ENCODE measurements at regions not wholly inside any gene's neighbourhood (a gene's known extent, or its start where the extent isn't known, plus 50 kb on each side); places are given as distances from the start of the nearest gene placed in this dataset.
"Not testable (repeated sequence)": the region's sequence is repeated elsewhere in the genome, so short reads cannot be mapped to it uniquely, and the experiment has no call there.

DNA sequence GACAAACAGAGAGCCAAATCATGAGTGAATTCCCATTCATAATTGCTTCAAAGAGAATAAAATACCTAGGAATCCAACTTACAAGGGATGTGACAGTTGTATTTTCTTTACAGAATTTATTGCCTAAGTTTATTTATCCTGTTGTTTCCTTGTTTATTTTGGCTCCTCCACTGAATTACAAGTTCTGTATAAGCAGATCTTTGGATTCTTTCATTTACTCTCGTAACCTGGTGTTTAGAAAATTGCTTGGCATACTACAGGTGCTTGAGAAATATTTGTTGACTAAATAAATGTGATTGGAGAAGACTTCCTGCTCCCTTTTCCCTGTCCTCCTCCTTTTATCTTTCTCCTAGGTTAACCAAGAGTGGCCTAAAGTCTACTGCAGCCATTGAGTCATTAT, 455.6 kb downstream of the TMEM38B start:
- ChIA-PET CTCF (no interaction called here), POLR2A (no interaction called here)
- DNase-seq = no peak
- no peaks in the 10 kb centered on the region for H3K9me3 Mint-ChIP-seq
- no peak overlapping the region for H3K27ac Mint-ChIP-seq
- no peaks in the 10 kb centered on the region for H3K4me1 Mint-ChIP-seq
- no peaks in the 10 kb centered on the region for H3K27me3 Mint-ChIP-seq
- no peak overlapping the region for H3K4me3 Mint-ChIP-seq
- H3K36me3 Mint-ChIP-seq (ENCODE audit: low read depth) = no peaks in the 10 kb centered on the region

DNA sequence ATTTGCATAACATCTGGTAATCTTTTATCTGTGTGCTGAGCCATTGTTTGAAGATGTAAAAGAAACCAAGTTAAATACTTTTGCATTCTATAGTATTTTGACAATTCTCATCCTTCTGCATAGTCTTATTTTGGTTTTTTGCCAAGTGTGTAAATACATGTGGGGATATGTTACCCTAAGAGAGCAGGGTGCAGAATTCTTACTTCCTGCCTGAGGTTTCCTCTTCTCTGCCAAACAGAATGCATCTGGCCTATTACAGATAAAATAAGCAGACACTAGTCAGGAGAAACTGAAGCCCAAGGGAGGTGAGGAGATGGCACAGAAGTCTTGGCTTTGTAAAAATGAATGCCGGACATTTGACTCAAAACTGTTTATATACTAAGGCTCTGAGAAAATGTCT, 462.1 kb downstream of the TMEM38B start:
- ChIA-PET CTCF (no interaction called here), POLR2A (no interaction called here)
- peaks cover 3% of the 10 kb centered on the region for H3K9me3 Mint-ChIP-seq
- H3K4me1 Mint-ChIP-seq = no peaks in the 10 kb centered on the region
- no peaks in the 10 kb centered on the region for H3K36me3 Mint-ChIP-seq (ENCODE audit: low read depth)
- H3K27me3 Mint-ChIP-seq = no peaks in the 10 kb centered on the region
- DNase-seq = no peak
- H3K4me3 Mint-ChIP-seq = no peak overlapping the region
- no peak overlapping the region for H3K27ac Mint-ChIP-seq

DNA sequence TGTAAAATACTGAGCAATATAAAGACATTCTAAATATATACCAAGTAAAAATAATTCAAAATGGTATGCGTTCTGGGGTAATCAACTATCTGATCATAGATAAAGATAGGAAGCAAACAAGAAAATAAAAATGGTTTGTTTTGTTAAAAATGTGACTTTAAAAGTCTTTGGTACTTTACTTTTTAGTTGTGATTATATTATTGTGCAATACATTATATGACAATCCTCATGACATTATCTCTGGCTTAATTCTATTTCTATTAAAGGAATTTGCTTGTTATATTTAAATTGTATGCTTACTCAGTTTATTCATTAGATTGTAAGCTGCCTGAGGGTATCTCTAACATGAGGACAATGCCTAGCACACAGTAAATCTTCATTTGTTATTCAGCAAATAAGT, 477.9 kb downstream of the TMEM38B start:
- Mint-ChIP-seq H3K27ac (no peak overlapping the region), H3K4me3 (no peak overlapping the region), H3K27me3 (no peaks in the 10 kb centered on the region), H3K4me1 (no peaks in the 10 kb centered on the region), H3K36me3 (ENCODE audit: low read depth) (no peaks in the 10 kb centered on the region), H3K9me3 (peaks cover 2% of the 10 kb centered on the region)
- no peak for DNase-seq
- CTCF ChIA-PET = no interaction called here
- POLR2A ChIA-PET = no interaction called here

- Mint-ChIP-seq H3K4me1 (no peaks in the 10 kb centered on the region), H3K27ac (no peak overlapping the region), H3K36me3 (ENCODE audit: low read depth) (no peaks in the 10 kb centered on the region), H3K9me3 (no peaks in the 10 kb centered on the region), H3K4me3 (no peak overlapping the region), H3K27me3 (no peaks in the 10 kb centered on the region)
- POLR2A ChIA-PET = no interaction called here
- DNase-seq = no peak
- CTCF ChIA-PET = interaction anchor here (0.8 kb wide), 1 partner anchor 1121 kb away, joined by 3 read pairs; no protein-coding TSS in a partner anchor
Observed at GRCh38 chr9:106174346-106174745, 480.0 kb downstream of the TMEM38B start.

DNA sequence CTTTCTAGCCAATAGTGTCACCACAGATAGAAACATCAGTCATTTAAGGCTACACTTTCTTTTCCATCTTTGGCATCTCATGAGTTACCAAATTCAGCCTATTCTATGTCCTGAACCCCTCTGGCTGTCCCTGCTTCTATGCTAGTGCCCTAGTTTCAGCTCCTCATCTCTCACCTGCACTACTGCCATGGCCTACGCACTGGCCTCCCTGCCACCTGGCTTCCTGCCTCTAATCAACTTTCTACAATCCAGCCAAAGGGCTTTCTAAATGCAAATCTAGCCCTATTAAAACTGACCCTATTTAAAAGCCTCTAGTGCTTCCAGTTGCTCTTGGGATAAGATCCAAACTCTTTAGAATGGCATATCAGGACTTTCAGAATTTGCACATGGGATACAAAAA, 482.9 kb downstream of the TMEM38B start:
- POLR2A ChIA-PET = no interaction called here
- no peak for DNase-seq

GRCh38 chr9:106179191-106179590, 484.9 kb downstream of the TMEM38B start:
- H3K4me1 Mint-ChIP-seq = no peaks in the 10 kb centered on the region
- ChIA-PET CTCF (no interaction called here), POLR2A (no interaction called here)
- no peaks in the 10 kb centered on the region for H3K27me3 Mint-ChIP-seq
- H3K27ac Mint-ChIP-seq = no peak overlapping the region
- no peak for DNase-seq
- no peak overlapping the region for H3K4me3 Mint-ChIP-seq
- no peaks in the 10 kb centered on the region for H3K36me3 Mint-ChIP-seq (ENCODE audit: low read depth)
- H3K9me3 Mint-ChIP-seq = no peaks in the 10 kb centered on the region

More for the DNA sequence above, 482.9 kb downstream of the TMEM38B start:
- CTCF ChIA-PET = no interaction called here
- Mint-ChIP-seq H3K4me1 (no peaks in the 10 kb centered on the region), H3K27ac (no peak overlapping the region), H3K4me3 (no peak overlapping the region), H3K27me3 (no peaks in the 10 kb centered on the region), H3K36me3 (ENCODE audit: low read depth) (no peaks in the 10 kb centered on the region), H3K9me3 (no peaks in the 10 kb centered on the region)

DNA sequence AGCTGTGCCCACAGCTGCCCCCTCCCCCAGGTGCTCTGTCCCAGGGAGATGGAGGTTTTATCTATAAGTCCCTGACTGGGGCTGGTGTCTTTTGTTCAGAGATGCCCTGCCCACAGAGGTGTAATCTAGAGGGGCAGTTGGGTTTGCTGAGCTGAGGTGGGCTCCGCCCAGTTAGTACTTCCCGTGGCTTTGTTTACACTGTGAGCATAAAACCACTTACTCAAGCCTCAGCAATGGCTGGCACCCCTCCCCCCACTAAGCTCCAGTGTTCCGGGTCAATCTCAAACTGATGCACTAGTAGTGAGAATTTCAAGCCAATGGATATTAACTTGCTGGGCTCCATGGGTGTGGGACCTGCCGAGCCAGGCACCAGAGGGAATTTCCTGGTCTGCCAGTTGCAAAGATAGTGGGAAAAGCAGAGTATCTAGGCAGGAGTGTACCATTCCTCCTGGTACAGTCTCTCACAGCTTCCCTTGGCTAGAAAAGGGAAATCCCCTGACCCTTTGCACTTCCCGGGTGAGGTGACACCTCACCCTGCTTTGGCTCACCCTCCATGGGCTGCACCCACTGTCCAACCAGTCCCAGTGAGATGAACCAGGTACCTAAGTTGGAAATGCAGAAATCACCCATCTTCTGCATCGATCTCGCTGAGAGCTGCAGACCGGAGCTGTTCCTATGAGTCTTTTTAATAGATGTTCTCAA, 509.6 kb downstream of the TMEM38B start:
- CTCF ChIA-PET; H3K36me3 Mint-ChIP-seq (ENCODE audit: low read depth): not testable (repeated sequence)

GRCh38 chr9:106207298-106207697, 513.0 kb downstream of the TMEM38B start:
- Mint-ChIP-seq H3K9me3 (peaks cover 4% of the 10 kb centered on the region), H3K27me3 (no peaks in the 10 kb centered on the region), H3K4me3 (no peak overlapping the region), H3K4me1 (no peaks in the 10 kb centered on the region), H3K27ac (no peak overlapping the region), H3K36me3 (ENCODE audit: low read depth) (no peaks in the 10 kb centered on the region)
- DNase-seq = no peak
- ChIA-PET POLR2A (no interaction called here), CTCF (no interaction called here)

More for the DNA sequence above, 509.6 kb downstream of the TMEM38B start:
- H3K4me1 Mint-ChIP-seq, H3K27ac Mint-ChIP-seq, H3K4me3 Mint-ChIP-seq, DNase-seq, POLR2A ChIA-PET, H3K9me3 Mint-ChIP-seq, H3K27me3 Mint-ChIP-seq: not testable (repeated sequence)

DNA sequence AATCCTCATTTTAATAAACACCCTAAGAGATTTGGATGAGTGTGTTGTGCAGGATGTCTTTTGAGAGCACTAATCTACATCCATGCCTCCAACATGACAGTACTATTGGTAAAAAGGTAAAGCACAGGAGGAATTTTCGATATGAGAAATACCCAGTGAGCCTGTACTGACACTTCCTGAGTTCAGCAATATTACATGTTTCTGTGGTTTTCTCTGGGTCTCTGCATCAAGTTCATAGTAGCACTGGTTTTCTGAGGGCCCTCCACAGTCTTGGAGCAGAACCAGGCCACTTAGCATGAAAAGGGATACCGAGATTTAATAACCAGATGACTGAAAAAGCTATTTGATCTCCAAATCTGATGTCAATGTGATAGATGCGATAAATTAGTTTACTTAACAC, 524.1 kb downstream of the TMEM38B start:
- Mint-ChIP-seq H3K36me3 (ENCODE audit: low read depth) (no peaks in the 10 kb centered on the region), H3K4me3 (no peak overlapping the region), H3K9me3 (no peaks in the 10 kb centered on the region), H3K27ac (no peak overlapping the region), H3K4me1 (no peaks in the 10 kb centered on the region), H3K27me3 (no peaks in the 10 kb centered on the region)
- DNase-seq = no peak
- POLR2A ChIA-PET = no interaction called here
- CTCF ChIA-PET = no interaction called here

DNA sequence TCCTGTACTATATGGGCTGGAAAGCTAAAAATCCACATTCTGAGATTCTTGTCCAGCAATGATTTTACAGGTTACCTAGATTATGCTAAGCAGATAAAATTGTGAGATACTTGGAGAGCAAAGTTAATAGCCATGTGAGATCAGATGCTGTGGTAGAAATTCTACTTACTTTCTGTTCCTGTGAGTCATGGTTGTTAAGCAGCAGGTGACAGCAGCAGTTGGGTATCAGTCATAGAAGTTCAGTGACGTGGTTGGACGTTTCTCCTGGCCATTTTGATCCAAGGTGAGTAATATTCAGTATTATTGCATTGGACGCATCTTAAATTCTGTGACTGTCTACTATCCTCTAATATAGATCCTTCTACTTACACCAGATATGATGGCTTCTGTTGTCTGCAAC, 524.5 kb downstream of the TMEM38B start:
- CTCF ChIA-PET = no interaction called here
- no peaks in the 10 kb centered on the region for H3K36me3 Mint-ChIP-seq (ENCODE audit: low read depth)
- no peak for DNase-seq
- H3K27me3 Mint-ChIP-seq = no peaks in the 10 kb centered on the region
- H3K4me3 Mint-ChIP-seq = no peak overlapping the region
- no peaks in the 10 kb centered on the region for H3K4me1 Mint-ChIP-seq
- POLR2A ChIA-PET = no interaction called here
- H3K9me3 Mint-ChIP-seq = no peaks in the 10 kb centered on the region
- H3K27ac Mint-ChIP-seq = no peak overlapping the region

DNA sequence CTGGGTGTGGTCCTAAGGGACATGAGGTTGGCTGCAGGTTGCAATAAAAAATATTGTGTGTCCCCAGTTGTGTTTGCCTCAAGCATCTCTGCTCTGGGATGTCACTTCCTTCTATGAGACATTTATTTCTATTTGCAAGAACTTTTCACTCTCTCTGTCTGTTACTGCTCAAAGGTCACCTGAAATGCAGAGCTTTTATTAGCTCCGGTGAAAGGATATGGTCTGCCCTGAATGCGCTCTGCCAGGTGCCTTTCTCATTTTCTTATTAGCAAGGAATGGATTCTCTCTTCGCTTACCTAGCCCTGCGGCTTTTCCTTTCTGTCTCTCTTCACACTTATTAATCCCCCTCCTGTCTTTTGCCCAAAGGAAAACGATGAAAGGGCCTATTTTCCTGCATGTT, 526.1 kb downstream of the TMEM38B start:
- Mint-ChIP-seq H3K4me1 (no peaks in the 10 kb centered on the region), H3K36me3 (ENCODE audit: low read depth) (no peaks in the 10 kb centered on the region), H3K27me3 (no peaks in the 10 kb centered on the region), H3K9me3 (no peaks in the 10 kb centered on the region), H3K4me3 (no peak overlapping the region), H3K27ac (no peak overlapping the region)
- no peak for DNase-seq
- ChIA-PET POLR2A (no interaction called here), CTCF (interaction anchor here (0.7 kb wide), 1 partner anchor 110 kb away, joined by 3 read pairs; no protein-coding TSS in a partner anchor)

DNA sequence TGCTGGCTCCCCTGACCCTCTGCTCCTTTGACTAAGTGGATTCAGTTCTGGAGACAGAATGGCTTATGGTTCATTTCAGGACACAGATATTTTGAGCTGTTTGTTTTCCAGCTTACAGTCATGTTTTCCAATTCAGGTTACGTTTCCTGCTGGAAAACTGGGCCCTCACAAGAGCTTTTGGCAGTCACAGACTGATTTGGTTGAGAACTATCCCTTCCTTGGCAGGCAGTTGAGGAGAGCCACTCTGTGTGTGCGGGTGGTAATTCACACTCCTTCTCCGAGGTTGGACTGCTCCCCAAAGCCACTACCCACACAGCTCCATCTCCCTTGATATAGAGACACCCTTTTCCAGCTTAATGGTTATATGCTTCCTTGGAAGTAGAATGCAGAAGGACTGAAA, 534.5 kb downstream of the TMEM38B start:
- Mint-ChIP-seq H3K4me3 (no peak overlapping the region), H3K36me3 (ENCODE audit: low read depth) (no peaks in the 10 kb centered on the region), H3K27ac (no peak overlapping the region), H3K4me1 (no peaks in the 10 kb centered on the region), H3K9me3 (no peaks in the 10 kb centered on the region), H3K27me3 (no peaks in the 10 kb centered on the region)
- POLR2A ChIA-PET = no interaction called here
- CTCF ChIA-PET = no interaction called here
- DNase-seq = no peak

DNA sequence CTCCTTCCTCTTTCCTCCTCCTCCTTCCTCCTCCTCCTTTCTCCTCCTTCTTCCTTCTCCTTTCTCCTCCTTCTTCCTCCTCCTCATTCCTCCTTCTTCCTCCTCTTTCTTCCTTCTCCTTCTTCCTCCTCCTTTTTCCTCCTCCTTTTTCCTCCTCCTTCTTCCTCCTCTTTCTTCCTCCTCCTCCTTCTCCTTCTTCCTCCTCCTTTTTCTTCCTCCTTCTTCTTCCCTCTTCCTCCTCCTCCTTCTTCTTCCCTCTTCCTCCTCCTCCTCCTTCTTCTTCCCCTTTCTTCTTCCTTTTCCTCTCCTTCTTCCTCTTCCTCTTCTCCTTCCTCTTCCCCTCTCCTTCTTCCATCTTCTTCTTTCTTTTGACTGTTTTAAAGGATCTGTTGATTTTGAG, 538.8 kb downstream of the TMEM38B start:
- Mint-ChIP-seq H3K27ac (no peak overlapping the region), H3K36me3 (ENCODE audit: low read depth) (no peaks in the 10 kb centered on the region), H3K4me3 (no peak overlapping the region), H3K27me3 (no peaks in the 10 kb centered on the region), H3K4me1 (no peaks in the 10 kb centered on the region), H3K9me3 (no peaks in the 10 kb centered on the region)
- CTCF ChIA-PET = interaction anchor here (1.3 kb wide), 1 partner anchor 8 kb away, joined by 3 read pairs; no protein-coding TSS in a partner anchor
- POLR2A ChIA-PET = no interaction called here
- DNase-seq = no peak

- H3K4me1 Mint-ChIP-seq; CTCF ChIA-PET; H3K27me3 Mint-ChIP-seq; POLR2A ChIA-PET; H3K27ac Mint-ChIP-seq; DNase-seq; H3K9me3 Mint-ChIP-seq; H3K36me3 Mint-ChIP-seq (ENCODE audit: low read depth); H3K4me3 Mint-ChIP-seq: not testable (repeated sequence)
Observed at GRCh38 chr9:106260908-106261307, 566.6 kb downstream of the TMEM38B start.

Data from activated CD4-positive, alpha-beta T cell treated with anti-CD3 and anti-CD28 coated beads, Interleukin-2, amount 10 ng/mL, durations not matched to agents 7 days and 5 days (primary cell).